DMS79 (cell line): ENCODE measurements at regions not wholly inside any gene's neighbourhood (a gene's known extent, or its start where the extent isn't known, plus 50 kb on each side); places are given as distances from the start of the nearest gene placed in this dataset.

ENCODE experiments used
- DNase-seq: peaks from one replicate; lab custom pipeline; 2025; lab: John Stamatoyannopoulos, UW

DNA sequence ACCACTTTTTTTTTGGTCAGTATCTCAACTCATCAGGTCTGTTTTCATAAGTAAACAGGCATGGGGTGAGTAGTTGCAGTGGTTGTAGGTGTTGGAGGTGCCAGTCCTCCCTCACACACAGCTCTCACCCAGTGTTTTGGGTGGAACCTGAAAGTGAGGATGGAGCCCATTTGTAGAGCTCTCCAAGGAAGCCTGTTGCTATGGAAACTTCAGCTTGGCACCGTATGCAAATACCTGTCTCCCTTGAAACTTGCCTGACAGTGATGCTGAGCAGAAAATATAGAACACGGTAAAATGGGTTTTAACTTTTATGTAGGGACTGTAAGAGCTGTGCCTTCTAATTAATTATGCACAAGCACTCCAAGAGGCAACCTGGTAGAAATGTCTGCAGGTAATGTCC lies 214.1 kb downstream of the AJAP1 start:
- DNase-seq = no peak

DNA sequence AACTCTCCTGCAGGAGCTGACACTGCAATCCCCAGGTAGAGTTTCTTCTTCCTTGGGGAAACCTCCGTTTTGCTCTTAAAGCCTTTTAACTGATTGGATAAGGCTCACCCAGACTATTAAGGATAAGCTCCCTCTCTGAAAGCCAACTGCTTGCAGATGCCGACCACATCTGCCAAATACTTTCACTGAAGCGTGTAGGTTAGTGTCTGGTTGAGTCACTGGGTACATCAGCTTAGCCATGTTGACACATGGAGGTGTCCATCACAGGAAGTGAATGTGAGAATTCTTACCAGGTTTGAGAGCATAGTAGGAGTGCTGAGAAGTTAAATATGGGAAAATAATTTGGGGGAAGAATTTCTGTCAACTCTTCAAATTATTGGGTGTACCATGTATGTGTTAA lies 202.0 kb downstream of the AJAP1 start:
- DNase-seq = no peak

DNA sequence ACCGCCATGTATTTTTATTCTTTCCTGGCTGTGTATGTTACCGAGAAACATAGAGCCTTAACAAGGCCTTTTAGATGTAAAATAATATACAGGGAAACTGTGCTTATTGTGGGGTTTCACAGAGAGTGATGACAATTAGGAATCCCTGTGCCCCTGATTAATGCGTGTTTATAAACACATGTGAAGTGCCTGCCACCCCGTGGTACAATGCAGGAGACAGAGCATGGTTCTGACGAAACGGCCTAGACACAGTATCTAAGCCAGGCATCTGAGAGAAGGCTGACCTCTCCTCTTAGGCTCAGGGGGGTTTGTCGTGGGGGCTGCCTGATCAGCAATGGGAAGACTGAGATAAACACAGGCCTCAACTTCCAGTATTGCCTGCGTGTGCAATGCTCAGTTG lies 200.0 kb downstream of the AJAP1 start:
- no peak for DNase-seq

DNA sequence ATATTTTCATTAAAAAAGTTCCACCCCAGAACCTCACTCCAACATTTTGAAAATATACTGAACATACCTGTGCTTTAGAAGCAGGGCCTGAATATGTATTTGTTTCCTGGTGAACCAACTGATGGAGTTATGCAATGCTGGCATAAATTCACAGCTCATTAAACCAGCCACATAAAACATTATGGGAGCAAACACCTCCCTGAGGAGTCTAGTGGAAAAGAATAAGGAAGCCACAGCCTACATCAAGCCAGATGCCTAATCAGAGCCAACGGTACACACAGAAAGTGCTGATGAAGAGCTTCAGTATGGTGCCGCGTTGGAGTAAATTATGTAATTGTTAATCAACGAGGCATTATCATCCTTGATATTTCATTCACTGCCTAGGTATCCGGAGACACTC lies 199.5 kb downstream of the AJAP1 start:
- no peak for DNase-seq

DNA sequence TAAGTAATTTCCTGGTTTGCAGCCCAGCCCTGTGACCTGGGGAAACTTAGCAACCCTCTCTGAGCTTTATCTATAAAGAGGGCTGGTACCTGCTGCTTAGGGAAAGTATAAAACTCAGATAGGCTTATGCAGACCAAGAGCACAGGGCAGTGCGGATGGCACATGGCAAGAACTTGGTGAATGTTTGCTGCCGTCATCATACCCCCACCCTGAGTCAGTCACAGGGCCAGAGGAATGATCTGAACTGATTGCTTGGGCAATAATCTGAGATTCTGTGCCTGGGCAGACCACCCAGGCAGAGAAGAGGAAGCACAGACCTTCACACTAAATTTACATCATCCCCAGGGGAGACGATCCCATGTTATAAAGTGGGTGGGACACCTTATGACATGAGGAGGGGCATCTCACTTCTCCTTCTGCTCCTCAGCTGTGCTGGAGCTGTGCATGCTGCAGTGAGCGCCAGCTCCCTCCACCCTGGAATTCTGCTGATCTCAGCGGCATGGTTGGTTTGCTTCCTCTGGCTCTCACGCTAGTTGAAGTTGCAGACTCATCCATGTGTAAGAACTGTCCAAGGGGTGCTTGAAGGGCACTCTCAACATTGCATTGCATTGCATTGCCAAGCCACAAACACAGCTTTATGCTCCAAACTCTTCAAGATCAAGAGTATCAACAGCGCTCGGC lies 197.1 kb downstream of the AJAP1 start:
- peak; percentile 87 for DNase-seq

DNA sequence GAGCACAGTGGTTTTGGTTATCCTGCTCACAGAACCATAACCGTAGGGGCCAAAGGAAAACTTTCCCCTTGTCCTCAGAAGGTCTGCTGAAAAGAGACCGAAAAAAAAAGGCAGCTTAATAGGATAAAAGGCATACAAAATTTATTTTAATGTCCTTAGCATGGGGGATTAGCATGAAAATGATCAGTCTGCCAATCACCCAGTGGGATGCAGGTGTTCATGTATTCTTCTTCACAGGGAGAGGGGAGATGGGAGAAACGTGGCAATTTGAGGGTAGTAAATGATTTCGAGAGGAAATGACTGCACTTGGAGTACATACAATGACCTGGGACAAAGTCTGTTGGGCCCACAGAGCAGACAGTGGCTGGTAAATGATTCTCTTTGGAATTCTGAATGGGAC lies 194.0 kb downstream of the AJAP1 start:
- DNase-seq = no peak

DNA sequence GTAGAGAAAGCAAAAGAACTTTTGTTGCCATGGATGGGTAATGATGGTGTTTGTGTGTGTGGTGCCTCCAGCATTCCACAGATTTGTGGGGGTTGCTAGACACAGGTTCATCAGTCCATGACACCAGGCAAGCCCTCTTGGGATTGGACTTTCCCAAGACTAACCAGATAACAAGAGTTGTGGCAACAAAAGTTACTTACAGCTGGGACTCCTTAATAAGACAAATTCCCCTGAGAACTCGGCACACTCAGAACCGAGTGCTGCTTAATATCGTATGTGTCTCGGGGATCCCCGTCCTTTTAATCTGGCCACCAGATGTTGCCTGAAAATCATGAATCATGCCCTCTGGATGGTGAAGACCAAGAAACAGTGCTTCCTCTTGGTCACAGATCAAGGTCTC lies 193.3 kb downstream of the AJAP1 start:
- DNase-seq = no peak
